Endodermal cell (in vitro differentiated cells): ENCODE measurements at regions not wholly inside any gene's neighbourhood (a gene's known extent, or its start where the extent isn't known, plus 50 kb on each side); places are given as distances from the start of the nearest gene placed in this dataset.

ENCODE experiments used
- DNase-seq: peaks from one replicate; pipeline ENCODE4 v3.0.0-alpha.2; 2017
- H3K27ac ChIP-seq: 2 replicates; pipeline ENCODE4 v1.5.1; 2013; ENCODE audit warnings: mild to moderate bottlenecking, low read depth, low read length, moderate library complexity
- H3K27me3 ChIP-seq: 2 replicates; pipeline ENCODE4 v1.6.1; 2013; ENCODE audit warnings: mild to moderate bottlenecking, low read length, moderate library complexity; ENCODE audit not compliant: insufficient read depth, control insufficient read depth, poor library complexity, severe bottlenecking
- H3K36me3 ChIP-seq: 2 replicates; pipeline ENCODE4 v1.7.0; 2013; ENCODE audit warnings: mild to moderate bottlenecking, low read length, moderate library complexity; ENCODE audit not compliant: control insufficient read depth, insufficient read depth
- H3K4me1 ChIP-seq: one replicate; pipeline ENCODE4 v1.7.0; 2013; ENCODE audit warnings: low read length; ENCODE audit not compliant: control insufficient read depth, insufficient read depth
- H3K4me3 ChIP-seq: 2 replicates; pipeline ENCODE4 v1.5.1; 2013; ENCODE audit warnings: mild to moderate bottlenecking, low read length, moderate library complexity
- H3K9ac ChIP-seq: 2 replicates; pipeline ENCODE4 v1.6.1; 2013; ENCODE audit warnings: mild to moderate bottlenecking, low read length, moderate library complexity; ENCODE audit not compliant: poor library complexity, severe bottlenecking; ENCODE audit errors: extremely low read depth
- H3K9me3 ChIP-seq: 2 replicates; pipeline ENCODE4 v1.6.1; 2013; ENCODE audit warnings: mild to moderate bottlenecking, low read length, moderate library complexity; ENCODE audit not compliant: control insufficient read depth
- H3K27ac Mint-ChIP-seq: 2 replicates; pipeline ENCODE4 v1.8.0; 2020; ENCODE audit warnings: mixed read lengths
- H3K27me3 Mint-ChIP-seq: 2 replicates; pipeline ENCODE4 v1.8.0; 2021; ENCODE audit warnings: mild to moderate bottlenecking, mixed read lengths; ENCODE audit not compliant: insufficient read depth
- H3K36me3 Mint-ChIP-seq: 2 replicates; pipeline ENCODE4 v1.8.0; 2020; ENCODE audit warnings: low read depth, mixed read lengths
- H3K4me1 Mint-ChIP-seq: 2 replicates; pipeline ENCODE4 v1.8.0; 2020; ENCODE audit warnings: mixed read lengths
- H3K4me3 Mint-ChIP-seq: 2 replicates; pipeline ENCODE4 v1.8.0; 2020; ENCODE audit warnings: mild to moderate bottlenecking, moderate library complexity, mixed read lengths
- H3K9me3 Mint-ChIP-seq: 2 replicates; pipeline ENCODE4 v1.8.0; 2020; ENCODE audit warnings: mild to moderate bottlenecking, mixed read lengths
- CTCF ChIP-seq: fragments of 200-600 bp; sonication (generic); conservative IDR thresholded peaks from 2 replicates; pipeline ENCODE4 v1.5.0; 2021; ENCODE audit warnings: antibody characterized with exemption, mild to moderate bottlenecking
- WGBS, 2 experiments: methylation state at CpG; one replicate each; pipeline versions ENCODE4 v1.1.5 to v1.1.7; 2013; ENCODE audit warnings: missing lambda C conversion rate in 2 of 2, mixed read lengths in 1 of 2; ENCODE audit not compliant: insufficient coverage in 1 of 2, insufficient read length in 1 of 2; 5-methylcytosine and 5-hydroxymethylcytosine counted together

GRCh38 chr3:80116281-80116680 is 348.5 kb upstream of the ROBO1 start:
- no peak for TF ChIP-seq CTCF

GRCh38 chr3:80114694-80115093 is 346.9 kb upstream of the ROBO1 start:
- Histone ChIP-seq H3K9me3 (no peaks in the 10 kb centered on the region), H3K27ac (no peak overlapping the region), H3K4me1 (no peaks in the 10 kb centered on the region), H3K27me3 (no peaks in the 10 kb centered on the region), H3K9ac (no peak overlapping the region), H3K36me3 (no peaks in the 10 kb centered on the region), H3K4me3 (no peak overlapping the region)
- no peaks in the 10 kb centered on the region for H3K36me3 Mint-ChIP-seq
- DNase-seq, result no peak
- TF ChIP-seq CTCF, result no peak
- no peaks in the 10 kb centered on the region for H3K4me1 Mint-ChIP-seq
- no peaks in the 10 kb centered on the region for H3K9me3 Mint-ChIP-seq
- H3K27ac Mint-ChIP-seq, result no peak overlapping the region
- H3K4me3 Mint-ChIP-seq, result no peak overlapping the region
- WGBS, 2 experiments, result 92 to 100% methylated on average over 1 of the region's 1 CpG
- no peaks in the 10 kb centered on the region for H3K27me3 Mint-ChIP-seq

More at GRCh38 chr3:80116281-80116680, 348.5 kb upstream of the ROBO1 start:
- Mint-ChIP-seq H3K27me3 (no peaks in the 10 kb centered on the region), H3K9me3 (no peaks in the 10 kb centered on the region), H3K36me3 (no peaks in the 10 kb centered on the region), H3K27ac (no peak overlapping the region), H3K4me3 (no peak overlapping the region), H3K4me1 (no peaks in the 10 kb centered on the region)
- no peak for DNase-seq
- H3K4me3 ChIP-seq, result no peak overlapping the region
- H3K27ac ChIP-seq, result no peak overlapping the region
- no peaks in the 10 kb centered on the region for H3K9me3 ChIP-seq
- no peaks in the 10 kb centered on the region for H3K4me1 ChIP-seq
- H3K36me3 ChIP-seq, result no peaks in the 10 kb centered on the region
- H3K9ac ChIP-seq, result no peak overlapping the region
- no peaks in the 10 kb centered on the region for H3K27me3 ChIP-seq
- WGBS, 2 experiments, result 90 to 95% methylated on average over 2 to 3 of the region's 3 CpGs

GRCh38 chr3:80113331-80113730 is 345.5 kb upstream of the ROBO1 start:
- no peak overlapping the region for H3K4me3 Mint-ChIP-seq
- Histone ChIP-seq H3K27me3 (no peaks in the 10 kb centered on the region), H3K9me3 (no peaks in the 10 kb centered on the region), H3K9ac (no peak overlapping the region), H3K4me1 (no peaks in the 10 kb centered on the region), H3K27ac (no peak overlapping the region), H3K4me3 (no peak overlapping the region), H3K36me3 (no peaks in the 10 kb centered on the region)
- no peaks in the 10 kb centered on the region for H3K9me3 Mint-ChIP-seq
- no peaks in the 10 kb centered on the region for H3K36me3 Mint-ChIP-seq
- no peak overlapping the region for H3K27ac Mint-ChIP-seq
- 91 to 100% methylated on average over 1 of the region's 1 CpG for WGBS, 2 experiments
- TF ChIP-seq CTCF, result no peak
- no peak for DNase-seq
- no peaks in the 10 kb centered on the region for H3K4me1 Mint-ChIP-seq
- no peaks in the 10 kb centered on the region for H3K27me3 Mint-ChIP-seq
